ENCODE measurements at regions not wholly inside any gene's neighbourhood (a gene's known extent, or its start where the extent isn't known, plus 50 kb on each side); places are given as distances from the start of the nearest gene placed in this dataset.

DNA sequence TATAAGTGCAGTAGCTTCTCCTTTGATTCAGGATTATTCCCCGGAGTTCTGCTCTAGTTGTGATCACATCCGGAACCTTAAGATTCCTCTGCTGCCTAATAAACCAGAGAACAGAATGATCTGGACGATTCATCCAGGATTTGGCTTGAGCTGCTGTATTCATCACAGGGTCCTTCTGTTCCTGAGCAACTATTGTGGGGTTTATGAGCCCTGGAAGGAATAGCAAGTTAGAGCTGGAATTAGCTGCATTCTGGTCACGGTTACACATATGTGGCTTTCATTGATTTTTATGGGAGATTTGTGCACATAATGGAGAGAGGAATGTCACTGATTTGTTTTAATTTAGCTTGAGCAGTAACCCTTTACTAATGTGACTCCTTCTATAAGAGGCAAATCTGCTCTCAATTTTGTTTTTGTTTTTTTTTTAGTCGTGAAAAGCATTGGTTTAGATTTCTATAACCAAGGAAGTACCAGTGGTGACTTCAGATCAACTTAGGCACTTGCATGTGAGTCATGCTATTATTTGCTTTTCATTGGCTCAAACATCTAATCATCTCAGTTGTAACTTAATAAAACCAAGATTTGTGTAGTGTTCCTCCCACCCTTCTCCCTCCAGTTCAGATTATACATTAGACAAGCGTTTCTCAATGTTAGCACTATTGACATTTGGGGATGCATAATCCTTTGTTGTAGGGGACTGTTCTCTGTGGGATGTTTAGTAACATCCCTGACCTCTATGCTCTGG is 148.5 kb downstream of the OTOL1 start:
- Histone ChIP-seq H3K4me3 (no peak overlapping the region), H3K4me1 (ENCODE audit: control insufficient read depth in 1 of 2, low read depth in 2 of 2) (no peaks in the 10 kb centered on the region), H3K9me3 (no peaks in the 10 kb centered on the region), H3K36me3 (no peaks in the 10 kb centered on the region), H3K27me3 (replicated peaks; ENCODE audit: insufficient read depth) (no peaks in the 10 kb centered on the region), H3K27ac (no peak overlapping the region)
- DNase-seq (ENCODE audit: low spot score), result no peak
- ATAC-seq (ENCODE audit: insufficient number of reproducible peaks, low FRiP score, low read depth), result no peak
- TF ChIP-seq CTCF (IDR thresholded peaks at IDR 0.05), result no peak

DNA sequence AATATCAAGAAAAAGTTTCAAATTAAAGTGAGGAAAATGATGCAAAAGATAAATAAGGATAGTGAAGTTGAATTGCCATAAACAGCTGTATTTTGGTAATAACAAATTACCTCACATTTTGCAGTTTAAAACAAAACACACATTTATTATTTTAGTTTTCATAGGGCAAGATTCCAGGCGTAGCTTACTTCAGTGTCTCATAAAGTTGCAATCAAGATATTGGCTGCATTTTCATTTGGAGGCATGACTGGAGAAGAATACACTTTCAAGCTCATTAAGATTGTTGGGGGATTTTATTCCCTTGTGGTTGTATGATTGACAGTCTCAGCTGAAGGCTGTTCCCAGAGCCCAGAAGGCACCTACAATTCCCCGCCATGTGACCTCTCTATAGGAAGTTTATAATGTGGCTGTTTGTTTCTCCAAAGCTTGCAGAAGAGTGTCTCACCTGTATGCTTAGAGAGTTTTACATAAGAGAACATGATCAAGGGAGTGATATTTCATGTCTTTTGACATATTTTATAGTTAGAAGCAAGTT is 151.4 kb downstream of the OTOL1 start:
- DNase-seq (ENCODE audit: low spot score) (no peak), ATAC-seq (ENCODE audit: insufficient number of reproducible peaks, low FRiP score, low read depth) (no peak)
- no peaks in the 10 kb centered on the region for H3K27me3 ChIP-seq (replicated peaks; ENCODE audit: insufficient read depth)
- no peak overlapping the region for H3K27ac ChIP-seq
- no peaks in the 10 kb centered on the region for H3K9me3 ChIP-seq
- H3K4me1 ChIP-seq (ENCODE audit: control insufficient read depth in 1 of 2, low read depth in 2 of 2), result no peaks in the 10 kb centered on the region
- no peak for TF ChIP-seq CTCF (IDR thresholded peaks at IDR 0.05)
- no peaks in the 10 kb centered on the region for H3K36me3 ChIP-seq
- H3K4me3 ChIP-seq, result no peak overlapping the region

DNA sequence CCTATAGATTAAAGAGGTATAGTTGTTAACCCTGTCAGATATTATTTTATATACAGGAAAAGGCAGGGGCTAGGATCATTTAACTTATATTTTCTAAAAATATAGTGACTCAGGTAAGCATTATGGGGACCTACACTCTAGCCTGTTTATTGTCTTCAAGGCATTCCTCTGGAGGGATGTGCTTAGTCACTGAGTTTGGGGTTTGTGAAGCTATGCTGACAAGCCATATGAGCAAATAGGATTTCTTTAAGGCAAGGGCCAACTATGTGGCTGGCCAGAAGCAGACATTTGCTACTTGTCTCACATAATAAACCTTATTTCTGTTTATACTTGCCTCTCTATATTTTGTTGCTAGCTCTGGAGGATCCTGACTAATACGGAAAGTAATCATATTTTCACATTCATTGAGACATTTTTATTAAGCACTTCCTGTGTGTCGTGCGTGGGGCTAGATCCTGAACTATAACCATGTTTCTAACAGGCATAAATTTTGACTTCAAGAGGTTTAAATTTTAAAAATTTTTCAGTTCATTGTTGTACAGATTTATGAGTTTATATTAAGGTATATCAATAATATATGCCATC is 153.4 kb downstream of the OTOL1 start:
- Histone ChIP-seq H3K36me3 (no peaks in the 10 kb centered on the region), H3K27ac (no peak overlapping the region), H3K9me3 (no peaks in the 10 kb centered on the region), H3K4me3 (no peak overlapping the region), H3K4me1 (ENCODE audit: control insufficient read depth in 1 of 2, low read depth in 2 of 2) (no peaks in the 10 kb centered on the region), H3K27me3 (replicated peaks; ENCODE audit: insufficient read depth) (no peaks in the 10 kb centered on the region)
- no peak for DNase-seq (ENCODE audit: low spot score)
- no peak for ATAC-seq (ENCODE audit: insufficient number of reproducible peaks, low FRiP score, low read depth)
- no peak for TF ChIP-seq CTCF (IDR thresholded peaks at IDR 0.05)

DNA sequence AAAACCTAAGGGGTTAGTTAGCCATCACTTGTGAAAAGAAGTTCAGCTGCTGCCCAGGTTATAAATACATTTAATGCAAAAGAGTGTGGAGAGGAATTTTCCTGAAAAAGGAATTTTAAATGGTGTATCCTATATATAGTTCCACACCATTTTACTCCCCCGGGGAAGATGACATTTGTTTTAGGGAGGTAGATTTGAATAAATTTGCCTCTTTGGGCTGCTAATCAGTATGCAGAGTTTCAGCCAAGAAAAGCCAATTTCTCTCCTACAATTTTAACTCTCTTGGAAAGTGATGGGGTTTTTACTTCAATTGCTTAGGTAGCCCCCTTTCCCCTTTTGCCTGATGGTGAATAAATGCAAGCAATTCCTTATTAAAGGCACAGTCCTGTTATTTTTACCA is 161.2 kb downstream of the OTOL1 start:
- Histone ChIP-seq H3K9me3 (no peaks in the 10 kb centered on the region), H3K27me3 (replicated peaks; ENCODE audit: insufficient read depth) (no peaks in the 10 kb centered on the region), H3K4me3 (no peak overlapping the region), H3K4me1 (ENCODE audit: control insufficient read depth in 1 of 2, low read depth in 2 of 2) (no peaks in the 10 kb centered on the region), H3K36me3 (no peaks in the 10 kb centered on the region), H3K27ac (no peak overlapping the region)
- DNase-seq (ENCODE audit: low spot score) (no peak), ATAC-seq (ENCODE audit: insufficient number of reproducible peaks, low FRiP score, low read depth) (no peak)
- no peak for TF ChIP-seq CTCF (IDR thresholded peaks at IDR 0.05)

DNA sequence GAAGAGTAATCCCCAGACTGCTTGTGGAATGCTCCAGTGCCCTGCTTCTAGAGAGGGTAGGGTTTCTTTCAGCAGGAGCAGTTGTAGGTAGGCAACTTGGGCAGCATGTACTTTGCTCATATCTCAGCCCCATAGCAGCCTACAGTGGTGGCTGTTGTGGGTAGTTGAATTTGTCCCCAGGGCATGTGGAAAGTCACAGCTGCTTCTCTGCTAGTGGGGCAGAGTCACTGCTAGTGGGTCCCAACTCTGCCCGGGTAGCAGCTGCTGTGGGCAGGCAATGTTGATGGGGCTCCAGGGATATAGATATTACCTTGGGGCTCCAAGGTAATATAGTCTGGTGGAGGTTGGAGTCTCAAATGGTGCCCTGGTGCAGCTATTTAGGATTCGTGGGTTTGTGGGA is 174.5 kb downstream of the OTOL1 start:
- TF ChIP-seq CTCF (IDR thresholded peaks at IDR 0.05), result no peak
- DNase-seq (ENCODE audit: low spot score), result no peak
- no peak for ATAC-seq (ENCODE audit: insufficient number of reproducible peaks, low FRiP score, low read depth)
- Histone ChIP-seq H3K4me1 (ENCODE audit: control insufficient read depth in 1 of 2, low read depth in 2 of 2) (no peaks in the 10 kb centered on the region), H3K9me3 (peaks cover 3% of the 10 kb centered on the region), H3K4me3 (no peak overlapping the region), H3K36me3 (no peaks in the 10 kb centered on the region), H3K27ac (no peak overlapping the region), H3K27me3 (replicated peaks; ENCODE audit: insufficient read depth) (no peaks in the 10 kb centered on the region)

Data from thoracic aorta (tissue), 2 donors.